Fibroblast of lung (primary cell): ENCODE measurements at regions not wholly inside any gene's neighbourhood (a gene's known extent, or its start where the extent isn't known, plus 50 kb on each side); places are given as distances from the start of the nearest gene placed in this dataset.

ENCODE experiments used
- DNase-seq, 2 donors: peaks; one replicate each; pipeline versions ENCODE4 v3.0.0 to v3.0.0-alpha.2; 2010; ENCODE audit warnings: low read depth in 2 of 2
- H2AFZ ChIP-seq: 2 replicates; pipeline ENCODE4 v1.5.1; 2012; ENCODE audit warnings: low read length, control low read depth, inconsistent platforms
- H3K27ac ChIP-seq: 2 replicates; pipeline ENCODE4 v1.5.1; 2011; ENCODE audit warnings: low read length, control low read depth; ENCODE audit not compliant: insufficient read depth
- H3K27me3 ChIP-seq: 2 replicates; pipeline ENCODE4 v1.5.1; 2011; ENCODE audit warnings: mild to moderate bottlenecking, low read length; ENCODE audit not compliant: control insufficient read depth, insufficient read depth
- H3K36me3 ChIP-seq: 2 replicates; pipeline ENCODE4 v1.5.1; 2011; ENCODE audit warnings: low read length; ENCODE audit not compliant: control insufficient read depth, insufficient read depth
- H3K4me1 ChIP-seq: 2 replicates; pipeline ENCODE4 v1.5.1; 2011; ENCODE audit warnings: low read length; ENCODE audit not compliant: control insufficient read depth, insufficient read depth; ENCODE audit errors: extremely low read depth
- H3K4me2 ChIP-seq: 2 replicates; pipeline ENCODE4 v1.5.1; 2011; ENCODE audit warnings: low read length, control low read depth; ENCODE audit not compliant: insufficient read depth; ENCODE audit errors: extremely low read depth
- H3K4me3 ChIP-seq, 4 experiments: fragments of 200-600 bp in 1 of 4; sonication (generic) in 1 of 4; replicated peaks in 1 of 4; 2 replicates each; pipeline ENCODE4 v1.5.1; 2011 to 2016; ENCODE audit warnings: low read length in 4 of 4, low read depth in 3 of 4, mild to moderate bottlenecking in 3 of 4, control low read depth in 2 of 4, inconsistent platforms in 1 of 4, mixed read lengths in 1 of 4; ENCODE audit not compliant: insufficient read depth in 1 of 4; ENCODE audit errors: control extremely low read depth in 1 of 4
- H3K79me2 ChIP-seq: 2 replicates; pipeline ENCODE4 v1.5.1; 2012; ENCODE audit warnings: mild to moderate bottlenecking, low read length, inconsistent platforms; ENCODE audit not compliant: control insufficient read depth, insufficient read depth
- H3K9ac ChIP-seq: 2 replicates; pipeline ENCODE4 v1.5.1; 2011; ENCODE audit warnings: mild to moderate bottlenecking, low read length, control low read depth; ENCODE audit not compliant: insufficient read depth
- H3K9me3 ChIP-seq: 2 replicates; pipeline ENCODE4 v1.5.1; 2012; ENCODE audit warnings: low read depth, low read length; ENCODE audit not compliant: control insufficient read depth, insufficient read depth
- H4K20me1 ChIP-seq: 2 replicates; pipeline ENCODE4 v1.5.1; 2011; ENCODE audit warnings: low read length; ENCODE audit not compliant: control insufficient read depth, insufficient read depth; ENCODE audit errors: extremely low read depth
- CTCF ChIP-seq, 2 donors: IDR thresholded peaks in 1 of 2; conservative IDR thresholded peaks in 1 of 2; 1 replicate in 1 of 2; 2 replicates in 1 of 2; pipeline ENCODE4 v1.5.1; 2011 to 2012; ENCODE audit warnings: low read length in 2 of 2, control low read depth in 1 of 2, inconsistent platforms in 1 of 2, low read depth in 1 of 2, mild to moderate bottlenecking in 1 of 2
- EZH2 ChIP-seq: IDR thresholded peaks from 2 replicates; pipeline ENCODE4 v1.5.1; 2012; ENCODE audit warnings: low read length, control low read depth, mild to moderate bottlenecking; ENCODE audit errors: missing control alignments

- no peak overlapping the region for H2AFZ ChIP-seq
Measured at GRCh38 chr7:79971058-79971457, 163.6 kb upstream of the GNAI1 start.

GRCh38 chr7:79968894-79969293 is 165.7 kb upstream of the GNAI1 start:
- H3K36me3 ChIP-seq, result no peaks in the 10 kb centered on the region

More at GRCh38 chr7:79971058-79971457, 163.6 kb upstream of the GNAI1 start:
- no peak overlapping the region for H3K9ac ChIP-seq
- H3K79me2 ChIP-seq, result no peaks in the 10 kb centered on the region
- H3K4me3 ChIP-seq, result no peak overlapping the region
- no peaks in the 10 kb centered on the region for H3K4me1 ChIP-seq
- H3K27me3 ChIP-seq, result no peaks in the 10 kb centered on the region
- H3K27ac ChIP-seq, result no peak overlapping the region
- no peaks in the 10 kb centered on the region for H4K20me1 ChIP-seq
- H3K36me3 ChIP-seq, result no peaks in the 10 kb centered on the region
- H3K9me3 ChIP-seq, result no peaks in the 10 kb centered on the region
- no peak for DNase-seq
- TF ChIP-seq EZH2, result no peak
- TF ChIP-seq CTCF (conservative IDR thresholded peaks at IDR 0.05 in 1 of 2, IDR thresholded peaks at IDR 0.05 in 1 of 2; ENCODE audit: low read depth in 1 of 2, low read length in 2 of 2), result no peak
- H3K4me2 ChIP-seq, result no peak overlapping the region

GRCh38 chr7:79968077-79968648 is 166.5 kb upstream of the GNAI1 start:
- no peak overlapping the region for H2AFZ ChIP-seq
- no peak overlapping the region for H3K4me2 ChIP-seq

More at GRCh38 chr7:79968894-79969293, 165.7 kb upstream of the GNAI1 start:
- Histone ChIP-seq H2AFZ (no peak overlapping the region), H4K20me1 (no peaks in the 10 kb centered on the region), H3K4me3 (no peak overlapping the region), H3K9me3 (no peaks in the 10 kb centered on the region), H3K79me2 (no peaks in the 10 kb centered on the region), H3K27ac (no peak overlapping the region), H3K9ac (no peak overlapping the region), H3K4me2 (no peak overlapping the region), H3K4me1 (no peaks in the 10 kb centered on the region), H3K27me3 (no peaks in the 10 kb centered on the region)
- no peak for DNase-seq
- TF ChIP-seq EZH2, result no peak
- no peak for TF ChIP-seq CTCF (conservative IDR thresholded peaks at IDR 0.05 in 1 of 2, IDR thresholded peaks at IDR 0.05 in 1 of 2; ENCODE audit: low read depth in 1 of 2, low read length in 2 of 2)

More at GRCh38 chr7:79968077-79968648, 166.5 kb upstream of the GNAI1 start:
- Histone ChIP-seq H3K79me2 (no peaks in the 10 kb centered on the region), H3K9ac (no peak overlapping the region), H3K4me3 (no peak overlapping the region), H3K27ac (no peak overlapping the region), H4K20me1 (no peaks in the 10 kb centered on the region), H3K36me3 (no peaks in the 10 kb centered on the region), H3K4me1 (no peaks in the 10 kb centered on the region), H3K27me3 (no peaks in the 10 kb centered on the region), H3K9me3 (no peaks in the 10 kb centered on the region)
- TF ChIP-seq CTCF (conservative IDR thresholded peaks at IDR 0.05 in 1 of 2, IDR thresholded peaks at IDR 0.05 in 1 of 2; ENCODE audit: low read depth in 1 of 2, low read length in 2 of 2) (no peak), EZH2 (no peak)
- no peak for DNase-seq
